H7 (cell line): ENCODE measurements at regions not wholly inside any gene's neighbourhood (a gene's known extent, or its start where the extent isn't known, plus 50 kb on each side); places are given as distances from the start of the nearest gene placed in this dataset.

Source experiments
- DNase-seq: peaks from one replicate; pipeline ENCODE4 v3.0.0; 2012
- H3K27me3 ChIP-seq: 2 replicates; pipeline ENCODE4 v1.6.0; 2011; ENCODE audit warnings: mild to moderate bottlenecking, low read length; ENCODE audit not compliant: control insufficient read depth, insufficient read depth
- H3K36me3 ChIP-seq: replicated peaks from 2 replicates; pipeline ENCODE4 v1.5.1; 2011; ENCODE audit warnings: low read length; ENCODE audit not compliant: control insufficient read depth, insufficient read depth
- H3K4me3 ChIP-seq: 2 replicates; pipeline ENCODE4 v1.5.1; 2011; ENCODE audit warnings: low read depth, mild to moderate bottlenecking, control low read depth, low read length, moderate library complexity; ENCODE audit not compliant: insufficient read depth

- no peak for DNase-seq
- Histone ChIP-seq H3K36me3 (no peaks in the 10 kb centered on the region), H3K27me3 (no peaks in the 10 kb centered on the region), H3K4me3 (no peak overlapping the region)
Measured at GRCh38 chr10:65818990-65819389, 1106.8 kb upstream of the LRRTM3 start.

DNA sequence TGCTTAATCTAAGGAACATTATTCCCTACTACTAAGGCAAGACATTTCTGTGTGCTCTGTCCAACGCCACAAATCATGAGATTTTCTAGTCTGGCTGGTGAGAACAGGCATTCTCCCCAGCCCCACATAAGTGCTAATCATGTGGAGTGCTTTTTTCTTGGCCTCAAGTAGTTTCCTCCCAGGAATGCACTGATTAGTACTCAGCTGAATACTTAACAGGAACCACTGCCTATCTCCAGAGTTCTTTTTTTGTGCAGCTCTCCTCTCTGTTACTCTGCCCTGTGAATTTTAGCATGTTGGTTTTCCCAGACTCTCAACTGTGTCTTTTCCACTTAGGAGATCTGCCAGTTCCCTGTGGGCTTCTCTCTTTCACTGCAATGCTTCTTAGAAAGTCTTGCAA, 1098.5 kb upstream of the LRRTM3 start:
- H3K36me3 ChIP-seq, result no peaks in the 10 kb centered on the region
- no peak for DNase-seq

DNA sequence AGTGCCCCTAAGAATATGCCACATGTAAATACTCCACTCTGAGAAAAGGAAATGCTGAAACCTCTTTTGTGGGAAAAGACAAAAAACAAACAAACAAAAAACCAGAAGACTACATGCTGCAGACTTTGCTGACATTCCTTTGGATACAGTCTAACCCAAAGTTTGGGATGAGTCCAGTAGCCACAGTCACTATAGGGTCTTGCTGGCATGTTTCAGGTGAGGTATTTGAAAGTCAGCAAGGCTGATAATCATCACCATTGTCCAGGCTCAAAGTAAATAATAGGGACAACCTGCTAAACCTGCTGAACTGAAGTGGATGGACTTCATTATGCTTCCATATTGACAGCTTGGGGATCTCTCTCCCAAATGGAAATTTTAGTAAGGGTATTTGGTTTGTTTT, 1087.0 kb upstream of the LRRTM3 start:
- no peak overlapping the region for H3K4me3 ChIP-seq
- H3K27me3 ChIP-seq, result no peaks in the 10 kb centered on the region
- no peak for DNase-seq
- H3K36me3 ChIP-seq, result no peaks in the 10 kb centered on the region

More for the DNA sequence above, 1098.5 kb upstream of the LRRTM3 start:
- Histone ChIP-seq H3K4me3 (no peak overlapping the region), H3K27me3 (no peaks in the 10 kb centered on the region)

GRCh38 chr10:65843203-65843602, 1082.6 kb upstream of the LRRTM3 start:
- DNase-seq, result no peak
- no peak overlapping the region for H3K4me3 ChIP-seq

DNA sequence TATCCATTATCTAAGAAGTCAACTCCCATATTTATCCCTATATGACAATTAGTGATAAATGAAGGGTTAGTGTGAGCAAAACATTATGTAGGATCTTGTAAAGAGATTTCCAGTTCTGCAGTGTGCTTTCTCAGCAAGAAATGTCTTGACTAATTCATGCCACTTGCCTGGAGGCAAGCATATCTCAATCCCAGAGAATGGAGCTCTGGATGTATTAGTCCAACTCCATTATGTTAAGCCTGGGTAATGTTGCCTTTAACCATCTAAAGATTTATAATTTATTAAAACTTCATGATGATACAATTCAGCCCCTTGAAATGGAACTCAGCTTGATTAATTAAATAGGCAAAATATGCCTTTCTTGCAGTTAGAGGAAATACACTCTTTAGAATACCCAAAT, 1079.9 kb upstream of the LRRTM3 start:
- Histone ChIP-seq H3K27me3 (no peaks in the 10 kb centered on the region), H3K36me3 (no peaks in the 10 kb centered on the region), H3K4me3 (no peak overlapping the region)
- DNase-seq, result no peak

More at GRCh38 chr10:65843203-65843602, 1082.6 kb upstream of the LRRTM3 start:
- Histone ChIP-seq H3K27me3 (no peaks in the 10 kb centered on the region), H3K36me3 (no peaks in the 10 kb centered on the region)

DNA sequence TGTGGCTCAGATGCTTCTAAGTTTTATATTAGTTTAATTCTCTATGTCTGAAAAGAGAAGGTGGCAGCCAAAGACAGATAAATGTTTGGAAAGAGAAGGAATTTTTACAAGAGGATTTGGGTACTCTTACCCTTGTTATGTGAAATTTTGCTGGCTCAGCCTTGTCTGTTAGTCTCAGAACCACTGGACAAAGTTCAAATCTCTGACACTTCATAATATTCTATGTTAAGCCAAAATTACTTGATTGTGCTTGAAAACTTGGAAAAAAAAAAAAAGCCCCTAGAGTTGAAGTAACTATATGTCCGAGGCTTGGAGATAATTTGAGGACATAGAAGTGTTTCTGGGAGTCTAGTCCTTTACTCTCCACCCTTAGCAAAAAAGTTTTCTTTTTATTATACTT, 1079.3 kb upstream of the LRRTM3 start:
- no peak for DNase-seq
- Histone ChIP-seq H3K36me3 (no peaks in the 10 kb centered on the region), H3K4me3 (no peak overlapping the region), H3K27me3 (no peaks in the 10 kb centered on the region)

GRCh38 chr10:65846949-65847348, 1078.9 kb upstream of the LRRTM3 start:
- H3K27me3 ChIP-seq, result no peaks in the 10 kb centered on the region
- DNase-seq, result no peak
- no peak overlapping the region for H3K4me3 ChIP-seq
- H3K36me3 ChIP-seq, result no peaks in the 10 kb centered on the region

DNA sequence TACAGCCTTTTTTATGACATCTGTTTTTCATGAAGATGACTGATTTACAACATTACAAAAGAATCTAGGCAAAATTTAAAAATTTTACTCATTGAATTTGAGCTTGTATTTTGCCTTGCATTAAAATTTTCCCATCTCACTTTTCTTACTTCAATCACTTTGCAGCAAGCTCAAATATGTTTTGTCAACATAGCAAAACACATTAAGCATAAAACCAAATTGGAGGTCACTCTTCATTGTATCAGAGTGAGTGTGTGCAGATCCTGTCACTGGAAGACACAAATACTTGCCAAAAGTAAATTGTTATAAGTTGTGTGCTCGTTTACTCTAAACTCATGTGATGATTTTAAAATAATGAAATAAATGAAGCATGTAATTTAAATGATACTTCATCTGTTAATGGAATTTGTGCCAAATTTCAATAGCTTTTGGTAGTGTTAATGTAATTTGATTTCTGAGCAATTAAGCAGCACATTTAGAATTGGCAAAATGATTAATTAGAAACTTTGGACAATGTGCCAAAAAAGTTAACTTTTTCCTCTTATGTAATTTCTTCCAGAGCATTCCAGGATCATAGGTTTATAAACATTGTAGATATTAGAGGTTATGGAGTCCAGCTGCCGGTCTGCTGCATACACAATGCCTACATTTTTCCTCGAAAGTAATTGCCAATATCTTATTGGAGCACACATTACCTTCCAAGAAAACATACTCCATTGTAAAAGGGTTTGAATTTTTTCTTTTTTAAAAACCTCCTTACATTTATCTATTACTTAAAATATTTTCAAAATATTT, 1078.2 kb upstream of the LRRTM3 start:
- Histone ChIP-seq H3K27me3 (no peaks in the 10 kb centered on the region), H3K36me3 (no peaks in the 10 kb centered on the region), H3K4me3 (no peak overlapping the region)
- no peak for DNase-seq

GRCh38 chr10:65858841-65859240, 1067.0 kb upstream of the LRRTM3 start:
- DNase-seq, result no peak
- Histone ChIP-seq H3K4me3 (no peak overlapping the region), H3K36me3 (no peaks in the 10 kb centered on the region), H3K27me3 (no peaks in the 10 kb centered on the region)

DNA sequence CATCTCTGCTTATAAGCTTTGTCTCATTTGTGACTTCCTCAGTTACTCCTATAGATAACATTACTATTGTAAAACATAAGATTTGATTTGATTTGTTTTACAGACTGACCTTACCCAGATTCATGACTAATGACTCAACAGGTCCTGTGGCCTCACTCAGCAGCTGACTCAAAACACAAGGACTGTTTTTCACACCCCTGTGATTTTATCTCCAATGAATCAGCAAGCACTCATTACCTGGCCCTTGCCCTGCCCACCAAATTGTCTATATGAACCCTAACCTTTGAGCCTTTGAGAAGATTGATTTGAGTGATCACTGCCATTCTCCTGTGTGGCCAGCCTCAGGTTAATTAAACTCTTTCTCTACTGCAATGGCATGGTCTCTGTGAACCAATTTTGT, 1064.6 kb upstream of the LRRTM3 start:
- Histone ChIP-seq H3K36me3 (no peaks in the 10 kb centered on the region), H3K4me3 (no peak overlapping the region), H3K27me3 (no peaks in the 10 kb centered on the region)
- no peak for DNase-seq
